Endothelial cell of umbilical vein (primary cell): ENCODE measurements at regions not wholly inside any gene's neighbourhood (a gene's known extent, or its start where the extent isn't known, plus 50 kb on each side); places are given as distances from the start of the nearest gene placed in this dataset.

Source experiments
- BruUV-seq: library from RNA; stranded (reverse); fragments of 400-500 nt; replicated peaks from 2 replicates; lab custom pipeline; 2021; lab: Mats Ljungman, UMichigan
- CTCF ChIA-PET: fragments of 300-600, 350-600 bp; sonication (Branson Sonifier 250); formaldehyde crosslinking; loops from one replicate; lab custom pipeline; 2021; ENCODE audit warnings: antibody characterized with exemption, inconsistent platforms; lab: Charles Lee
- POLR2A ChIA-PET: fragments of 300-600, 350-600 bp; sonication (Branson Sonifier 250); formaldehyde crosslinking; loops from one replicate; lab custom pipeline; 2021; ENCODE audit warnings: antibody characterized with exemption, inconsistent platforms; lab: Charles Lee
- DNase-seq: peaks from one replicate; pipeline ENCODE4 v3.0.0-alpha.2; 2011; ENCODE audit warnings: low read depth, low spot score
- FAIRE-seq: peaks from 2 replicates; lab custom pipeline; 2011; peaks lifted over from hg19 to GRCh38; lab: Jason Lieb, UNC
- H2AFZ ChIP-seq: 2 replicates; pipeline ENCODE4 v1.6.0; 2012; ENCODE audit warnings: low read depth, low read length, control low read depth, inconsistent platforms
- H3K27ac ChIP-seq: 2 replicates; pipeline ENCODE4 v1.5.1; 2011; ENCODE audit warnings: low read depth, mild to moderate bottlenecking, control low read depth, low read length, moderate library complexity; ENCODE audit not compliant: insufficient read depth
- H3K27me3 ChIP-seq, 2 experiments: 2 replicates each; pipeline versions ENCODE4 v1.6.0 to v1.6.1; 2011; ENCODE audit warnings: low read length in 2 of 2, mixed read lengths in 1 of 2; ENCODE audit not compliant: control insufficient read depth in 2 of 2, insufficient read depth in 2 of 2
- H3K36me3 ChIP-seq, 2 experiments: 2 replicates in 1 of 2; 3 replicates in 1 of 2; pipeline ENCODE4 v1.5.1; 2011; ENCODE audit warnings: low read length in 2 of 2, mild to moderate bottlenecking in 1 of 2, moderate library complexity in 1 of 2; ENCODE audit not compliant: control insufficient read depth in 2 of 2, insufficient read depth in 2 of 2; ENCODE audit errors: extremely low read depth in 1 of 2
- H3K4me1 ChIP-seq: 3 replicates; pipeline ENCODE4 v1.5.1; 2011; ENCODE audit warnings: mild to moderate bottlenecking, low read length; ENCODE audit not compliant: control insufficient read depth, insufficient read depth; ENCODE audit errors: extremely low read depth
- H3K4me2 ChIP-seq: 2 replicates; pipeline ENCODE4 v1.6.1; 2011; ENCODE audit warnings: low read length, control low read depth, mixed read lengths; ENCODE audit not compliant: insufficient read depth
- H3K4me3 ChIP-seq, 3 experiments: fragments of 200-600 bp in 1 of 3; sonication (generic), shearing (Covaris generic) in 1 of 3; replicated peaks in 1 of 3; 2 replicates each; pipeline ENCODE4 v1.5.1; 2011 to 2016; ENCODE audit warnings: control low read depth in 3 of 3, low read length in 3 of 3, mild to moderate bottlenecking in 2 of 3, inconsistent platforms in 1 of 3, low read depth in 1 of 3, moderate library complexity in 1 of 3; ENCODE audit not compliant: insufficient read depth in 1 of 3
- H3K79me2 ChIP-seq: 2 replicates; pipeline ENCODE4 v1.6.0; 2012; ENCODE audit warnings: low read length, inconsistent platforms; ENCODE audit not compliant: control insufficient read depth, insufficient read depth
- H3K9ac ChIP-seq: replicated peaks from 2 replicates; pipeline ENCODE3; 2011; ENCODE audit warnings: low read length, control low read depth; ENCODE audit not compliant: insufficient read depth; ENCODE audit errors: extremely low read depth
- H3K9me1 ChIP-seq: replicated peaks from 3 replicates; pipeline ENCODE4 v1.6.0; 2011; ENCODE audit warnings: mild to moderate bottlenecking, low read length; ENCODE audit not compliant: control insufficient read depth, insufficient read depth; ENCODE audit errors: extremely low read depth
- H3K9me3 ChIP-seq: replicated peaks from 2 replicates; pipeline ENCODE4 v1.5.1; 2012; ENCODE audit warnings: low read length, inconsistent platforms; ENCODE audit not compliant: control insufficient read depth, insufficient read depth
- H4K20me1 ChIP-seq: replicated peaks from 2 replicates; pipeline ENCODE3; 2011; ENCODE audit warnings: mild to moderate bottlenecking, low read length; ENCODE audit not compliant: control insufficient read depth, insufficient read depth; ENCODE audit errors: extremely low read depth
- CTCF ChIP-seq, 2 donors: IDR thresholded peaks; 1 replicate in 1 of 2; 2 replicates in 1 of 2; pipeline ENCODE4 v1.5.1; 2011; ENCODE audit warnings: low read length in 2 of 2, mild to moderate bottlenecking in 2 of 2, moderate library complexity in 2 of 2, control low read depth in 1 of 2, inconsistent platforms in 1 of 2, low read depth in 1 of 2; ENCODE audit not compliant: insufficient read depth in 1 of 2; ENCODE audit errors: extremely low read depth in 1 of 2
- EZH2 ChIP-seq: IDR thresholded peaks from 2 replicates; pipeline ENCODE4 v1.6.1; 2012; ENCODE audit warnings: borderline replicate concordance, low read depth, mild to moderate bottlenecking, moderate library complexity, low read length, inconsistent platforms; ENCODE audit not compliant: severe bottlenecking
- FOS ChIP-seq: IDR thresholded peaks from 2 replicates; pipeline ENCODE4 v1.6.1; 2011; ENCODE audit warnings: mild to moderate bottlenecking, low read length, moderate library complexity, borderline replicate concordance; ENCODE audit not compliant: insufficient read depth
- GATA2 ChIP-seq: IDR thresholded peaks from 2 replicates; pipeline ENCODE4 v1.7.0; 2011; ENCODE audit warnings: low read depth, mild to moderate bottlenecking, moderate library complexity, mixed read lengths, low read length; ENCODE audit not compliant: insufficient read length, insufficient read depth
- JUN ChIP-seq: IDR thresholded peaks from 2 replicates; pipeline ENCODE4 v1.6.1; 2011; ENCODE audit warnings: borderline replicate concordance, low read depth; ENCODE audit not compliant: insufficient read length, insufficient read depth
- MAX ChIP-seq: IDR thresholded peaks from 2 replicates; pipeline ENCODE4 v1.6.1; 2011; ENCODE audit not compliant: insufficient read depth, insufficient read length
- MYC ChIP-seq: IDR thresholded peaks from one replicate; pipeline ENCODE4 v1.6.1; 2011; ENCODE audit warnings: mild to moderate bottlenecking, low read depth, low read length
- POLR2A ChIP-seq: IDR thresholded peaks from 2 replicates; pipeline ENCODE4 v1.6.1; 2012; ENCODE audit warnings: low read depth, mild to moderate bottlenecking, control low read depth, low read length
- POLR2AphosphoS5 ChIP-seq: IDR thresholded peaks from 2 replicates; pipeline ENCODE4 v1.6.1; 2012; ENCODE audit warnings: low read depth, mild to moderate bottlenecking, control low read depth, low read length, moderate library complexity; ENCODE audit not compliant: insufficient read depth
- dilution Hi-C: fragments of 300-500 bp; cut with MboI; formaldehyde crosslinking; loops from one replicate; pipeline ENCODE4 v1.15.0; 2019; ENCODE audit warnings: low sequenced_read_pairs; ENCODE audit not compliant: extremely low pct_ligation_motif_present
- intact Hi-C: fragments of 100-400 bp; cut with micrococcal nuclease; formaldehyde crosslinking; loops from one replicate; pipeline ENCODE4 v1.10.0; 2022

- BruUV-seq = no TSS peak
- H3K27me3 ChIP-seq = no peaks in the 10 kb centered on the region
- intact Hi-C loops (no loop called here), dilution Hi-C loops (no loop called here)
- POLR2A ChIA-PET = no interaction called here
- H3K9ac ChIP-seq = no peak overlapping the region
- H3K4me3 ChIP-seq = no peak overlapping the region
- no peak overlapping the region for H2AFZ ChIP-seq
- TF ChIP-seq FOS (no peak), EZH2 (no peak), CTCF (IDR thresholded peaks at IDR 0.05; ENCODE audit: extremely low read depth in 1 of 2, insufficient read depth in 1 of 2, low read depth in 1 of 2, low read length in 2 of 2) (no peak), POLR2AphosphoS5 (no peak), MYC (no peak), POLR2A (no peak), GATA2 (no peak)
- H3K36me3 ChIP-seq = no peaks in the 10 kb centered on the region
- FAIRE-seq (no peak), DNase-seq (no peak)
- no peaks in the 10 kb centered on the region for H3K79me2 ChIP-seq
- H3K4me1 ChIP-seq = no peaks in the 10 kb centered on the region
- CTCF ChIA-PET = no interaction called here
- no peak overlapping the region for H3K27ac ChIP-seq
- no peaks in the 10 kb centered on the region for H3K9me3 ChIP-seq
- no peaks in the 10 kb centered on the region for H4K20me1 ChIP-seq
- no peak overlapping the region for H3K4me2 ChIP-seq
- H3K9me1 ChIP-seq = no peaks in the 10 kb centered on the region
These were observed 137.8 kb upstream of the RAB4A start for GRCh38 chr1:229133151-229133550.

GRCh38 chr1:229133811-229134210 is 137.1 kb upstream of the RAB4A start:
- H3K4me2 ChIP-seq = no peak overlapping the region
- DNase-seq (no peak), FAIRE-seq (no peak)
- H3K9ac ChIP-seq = no peak overlapping the region
- H3K9me3 ChIP-seq = no peaks in the 10 kb centered on the region
- CTCF ChIA-PET = no interaction called here
- no peaks in the 10 kb centered on the region for H3K4me1 ChIP-seq
- no peaks in the 10 kb centered on the region for H3K9me1 ChIP-seq
- H4K20me1 ChIP-seq = no peaks in the 10 kb centered on the region
- no peak overlapping the region for H2AFZ ChIP-seq
- H3K4me3 ChIP-seq = no peak overlapping the region
- no peaks in the 10 kb centered on the region for H3K27me3 ChIP-seq
- intact Hi-C loops (no loop called here), dilution Hi-C loops (no loop called here)
- no peaks in the 10 kb centered on the region for H3K79me2 ChIP-seq
- no TSS peak for BruUV-seq
- POLR2A ChIA-PET = no interaction called here
- TF ChIP-seq MAX = no peak
- no peak for TF ChIP-seq POLR2AphosphoS5
- TF ChIP-seq JUN = no peak
- no peak for TF ChIP-seq CTCF (IDR thresholded peaks at IDR 0.05; ENCODE audit: extremely low read depth in 1 of 2, insufficient read depth in 1 of 2, low read depth in 1 of 2, low read length in 2 of 2)
- TF ChIP-seq POLR2A = no peak
- TF ChIP-seq GATA2 = no peak
- TF ChIP-seq FOS = no peak
- no peak for TF ChIP-seq MYC
- TF ChIP-seq EZH2 = no peak
- H3K27ac ChIP-seq = no peak overlapping the region
- no peaks in the 10 kb centered on the region for H3K36me3 ChIP-seq
